ENCODE measurements at regions not wholly inside any gene's neighbourhood (a gene's known extent, or its start where the extent isn't known, plus 50 kb on each side); places are given as distances from the start of the nearest gene placed in this dataset.
"Not testable (repeated sequence)": the region's sequence is repeated elsewhere in the genome, so short reads cannot be mapped to it uniquely, and the experiment has no call there.

GRCh38 chr22:48404801-48405447 lies 1422.7 kb downstream of the BRD1 start:
- Histone ChIP-seq H3K79me2 (ENCODE audit: insufficient read depth, low read length) (no peaks in the 10 kb centered on the region), H3K9me3 (ENCODE audit: insufficient read depth, low read depth, low read length) (no peaks in the 10 kb centered on the region; the same call in 1 of the 2 replicates), H3K4me1 (ENCODE audit: insufficient read depth, low read length, poor library complexity, severe bottlenecking) (no peaks in the 10 kb centered on the region), H3K27me3 (ENCODE audit: insufficient read depth, low read length, poor library complexity, severe bottlenecking) (no peaks in the 10 kb centered on the region), H3K9me2 (replicated peaks; ENCODE audit: low read depth, low read length) (no peaks in the 10 kb centered on the region), H3K9ac (ENCODE audit: low read depth, low read length, poor library complexity, severe bottlenecking) (no peak overlapping the region), H3K4me3 (ENCODE audit: low read length, poor library complexity, severe bottlenecking) (no peak overlapping the region), H3F3A (ENCODE audit: low read depth) (no peaks in the 10 kb centered on the region), H2AFZ (ENCODE audit: low read length) (no peak overlapping the region), H4K20me1 (ENCODE audit: insufficient read depth, low read length, poor library complexity, severe bottlenecking) (no peaks in the 10 kb centered on the region), H3K36me3 (ENCODE audit: insufficient read depth, low read length) (no peaks in the 10 kb centered on the region), H3K4me2 (ENCODE audit: low read depth, low read length, poor library complexity, severe bottlenecking) (no peak overlapping the region)
- TF ChIP-seq, protein P1, sequence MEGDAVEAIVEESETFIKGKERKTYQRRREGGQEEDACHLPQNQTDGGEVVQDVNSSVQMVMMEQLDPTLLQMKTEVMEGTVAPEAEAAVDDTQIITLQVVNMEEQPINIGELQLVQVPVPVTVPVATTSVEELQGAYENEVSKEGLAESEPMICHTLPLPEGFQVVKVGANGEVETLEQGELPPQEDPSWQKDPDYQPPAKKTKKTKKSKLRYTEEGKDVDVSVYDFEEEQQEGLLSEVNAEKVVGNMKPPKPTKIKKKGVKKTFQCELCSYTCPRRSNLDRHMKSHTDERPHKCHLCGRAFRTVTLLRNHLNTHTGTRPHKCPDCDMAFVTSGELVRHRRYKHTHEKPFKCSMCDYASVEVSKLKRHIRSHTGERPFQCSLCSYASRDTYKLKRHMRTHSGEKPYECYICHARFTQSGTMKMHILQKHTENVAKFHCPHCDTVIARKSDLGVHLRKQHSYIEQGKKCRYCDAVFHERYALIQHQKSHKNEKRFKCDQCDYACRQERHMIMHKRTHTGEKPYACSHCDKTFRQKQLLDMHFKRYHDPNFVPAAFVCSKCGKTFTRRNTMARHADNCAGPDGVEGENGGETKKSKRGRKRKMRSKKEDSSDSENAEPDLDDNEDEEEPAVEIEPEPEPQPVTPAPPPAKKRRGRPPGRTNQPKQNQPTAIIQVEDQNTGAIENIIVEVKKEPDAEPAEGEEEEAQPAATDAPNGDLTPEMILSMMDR (conservative IDR thresholded peaks at IDR 0.05; ENCODE audit: low read length), result no peak
- TF ChIP-seq EZH2phosphoT487 (IDR thresholded peaks at IDR 0.05; ENCODE audit: borderline replicate concordance), result no peak

DNA sequence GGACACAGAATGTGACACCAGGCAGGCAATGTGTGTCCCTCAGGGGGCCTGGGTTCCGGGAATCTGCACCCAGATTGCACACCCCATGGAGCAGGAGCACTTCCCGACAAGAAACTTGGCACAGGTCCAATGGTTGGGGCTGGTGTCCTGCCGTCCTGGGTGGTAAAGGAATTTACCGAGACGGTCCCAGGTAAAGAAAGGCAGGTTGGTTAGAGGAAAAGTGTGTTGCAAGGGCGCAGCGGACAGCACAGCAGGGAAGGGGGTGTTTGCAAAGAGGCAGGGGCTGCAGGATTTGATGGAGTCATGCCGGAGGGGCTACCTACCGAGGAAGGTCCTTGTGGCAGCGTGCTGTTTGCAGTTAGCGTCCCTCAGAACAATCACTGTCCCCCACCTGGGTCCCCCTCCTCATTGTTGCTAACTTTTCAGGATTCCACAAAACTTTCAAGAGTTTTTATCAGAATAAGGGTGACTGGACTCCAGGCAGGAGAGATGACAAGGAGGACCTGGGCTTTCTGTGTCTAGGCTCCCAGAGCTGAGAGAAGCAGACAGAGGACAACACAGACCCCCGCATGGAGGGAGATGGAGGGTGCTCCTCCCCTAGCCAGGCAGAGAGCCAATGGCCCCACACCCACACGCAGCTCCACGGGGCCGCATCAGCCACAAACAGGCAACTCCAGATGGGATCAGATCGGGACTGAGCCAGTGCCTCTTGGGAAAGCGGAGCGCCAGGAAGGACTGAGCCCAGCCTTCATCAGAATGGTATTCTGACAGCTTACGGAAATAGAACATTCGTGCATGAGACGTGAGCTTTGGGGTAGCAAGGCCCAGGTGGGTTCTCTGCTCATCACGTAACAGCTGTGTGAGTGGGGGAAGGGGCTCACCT lies 1423.9 kb downstream of the BRD1 start:
- Histone ChIP-seq H3K4me1 (ENCODE audit: insufficient read depth, low read length, poor library complexity, severe bottlenecking) (no peaks in the 10 kb centered on the region), H4K20me1 (ENCODE audit: insufficient read depth, low read length, poor library complexity, severe bottlenecking) (no peaks in the 10 kb centered on the region), H3K9me2 (replicated peaks; ENCODE audit: low read depth, low read length) (no peaks in the 10 kb centered on the region), H3K36me3 (ENCODE audit: insufficient read depth, low read length) (no peaks in the 10 kb centered on the region), H3K9me3 (ENCODE audit: insufficient read depth, low read depth, low read length) (no peaks in the 10 kb centered on the region; the same call in 1 of the 2 replicates), H3K27me3 (ENCODE audit: insufficient read depth, low read length, poor library complexity, severe bottlenecking) (no peaks in the 10 kb centered on the region), H3K4me2 (ENCODE audit: low read depth, low read length, poor library complexity, severe bottlenecking) (no peak overlapping the region), H3F3A (ENCODE audit: low read depth) (no peaks in the 10 kb centered on the region), H3K9ac (ENCODE audit: low read depth, low read length, poor library complexity, severe bottlenecking) (no peak overlapping the region), H2AFZ (ENCODE audit: low read length) (no peak overlapping the region), H3K4me3 (ENCODE audit: low read length, poor library complexity, severe bottlenecking) (no peak overlapping the region), H3K79me2 (ENCODE audit: insufficient read depth, low read length) (no peaks in the 10 kb centered on the region)
- no peak for TF ChIP-seq EZH2phosphoT487 (IDR thresholded peaks at IDR 0.05; ENCODE audit: borderline replicate concordance)
- TF ChIP-seq, protein P1 (conservative IDR thresholded peaks at IDR 0.05; ENCODE audit: low read length), result no peak

DNA sequence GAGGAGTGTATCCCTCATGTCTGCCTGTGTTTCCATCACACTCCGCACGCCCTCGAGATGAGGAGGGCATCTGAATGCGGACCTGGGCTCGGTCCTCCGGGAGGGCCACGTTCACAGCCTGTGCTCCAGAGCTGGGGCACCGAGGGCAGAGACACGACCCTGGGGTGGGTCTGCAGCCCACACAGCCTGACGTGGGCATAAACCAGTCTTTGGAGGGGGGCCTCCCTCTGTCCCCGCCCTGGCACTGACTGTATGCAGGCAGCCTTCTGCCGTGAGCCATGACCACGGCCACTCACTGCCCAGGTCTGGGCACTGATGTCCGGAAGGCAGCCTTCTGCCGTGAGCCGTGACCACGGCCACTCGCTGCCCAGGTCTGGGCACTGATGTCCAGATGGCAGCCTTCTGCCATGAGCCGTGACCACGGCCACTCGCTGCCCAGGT lies 1425.1 kb downstream of the BRD1 start:
- no peaks in the 10 kb centered on the region for H4K20me1 ChIP-seq (ENCODE audit: insufficient read depth, low read length, poor library complexity, severe bottlenecking)
- H3K79me2 ChIP-seq (ENCODE audit: insufficient read depth, low read length), result no peaks in the 10 kb centered on the region
- no peaks in the 10 kb centered on the region for H3K27me3 ChIP-seq (ENCODE audit: insufficient read depth, low read length, poor library complexity, severe bottlenecking)
- no peak overlapping the region for H3K9ac ChIP-seq (ENCODE audit: low read depth, low read length, poor library complexity, severe bottlenecking)
- H3K4me1 ChIP-seq (ENCODE audit: insufficient read depth, low read length, poor library complexity, severe bottlenecking), result no peaks in the 10 kb centered on the region
- no peaks in the 10 kb centered on the region for H3F3A ChIP-seq (ENCODE audit: low read depth)
- H3K4me3 ChIP-seq (ENCODE audit: low read length, poor library complexity, severe bottlenecking), result no peak overlapping the region
- no peaks in the 10 kb centered on the region for H3K36me3 ChIP-seq (ENCODE audit: insufficient read depth, low read length)
- no peaks in the 10 kb centered on the region; the same call in 1 of the 2 replicates for H3K9me3 ChIP-seq (ENCODE audit: insufficient read depth, low read depth, low read length)
- TF ChIP-seq, protein P1 (conservative IDR thresholded peaks at IDR 0.05; ENCODE audit: low read length), result no peak
- no peak for TF ChIP-seq EZH2phosphoT487 (IDR thresholded peaks at IDR 0.05; ENCODE audit: borderline replicate concordance)
- no peaks in the 10 kb centered on the region for H3K9me2 ChIP-seq (replicated peaks; ENCODE audit: low read depth, low read length)
- no peak overlapping the region for H2AFZ ChIP-seq (ENCODE audit: low read length)
- no peak overlapping the region for H3K4me2 ChIP-seq (ENCODE audit: low read depth, low read length, poor library complexity, severe bottlenecking)

GRCh38 chr22:48401523-48401922 lies 1426.2 kb downstream of the BRD1 start:
- H3K9me2 ChIP-seq (replicated peaks; ENCODE audit: low read depth, low read length); H3K9ac ChIP-seq (ENCODE audit: low read depth, low read length, poor library complexity, severe bottlenecking); H3K9me3 ChIP-seq (ENCODE audit: insufficient read depth, low read depth, low read length); H2AFZ ChIP-seq (ENCODE audit: low read length); H4K20me1 ChIP-seq (ENCODE audit: insufficient read depth, low read length, poor library complexity, severe bottlenecking); H3K4me2 ChIP-seq (ENCODE audit: low read depth, low read length, poor library complexity, severe bottlenecking); H3K4me3 ChIP-seq (ENCODE audit: low read length, poor library complexity, severe bottlenecking); H3F3A ChIP-seq (ENCODE audit: low read depth); H3K27me3 ChIP-seq (ENCODE audit: insufficient read depth, low read length, poor library complexity, severe bottlenecking); H3K79me2 ChIP-seq (ENCODE audit: insufficient read depth, low read length); H3K36me3 ChIP-seq (ENCODE audit: insufficient read depth, low read length); H3K4me1 ChIP-seq (ENCODE audit: insufficient read depth, low read length, poor library complexity, severe bottlenecking): not testable (repeated sequence)
